ENCODE measurements at regions not wholly inside any gene's neighbourhood (a gene's known extent, or its start where the extent isn't known, plus 50 kb on each side); places are given as distances from the start of the nearest gene placed in this dataset.

DNA sequence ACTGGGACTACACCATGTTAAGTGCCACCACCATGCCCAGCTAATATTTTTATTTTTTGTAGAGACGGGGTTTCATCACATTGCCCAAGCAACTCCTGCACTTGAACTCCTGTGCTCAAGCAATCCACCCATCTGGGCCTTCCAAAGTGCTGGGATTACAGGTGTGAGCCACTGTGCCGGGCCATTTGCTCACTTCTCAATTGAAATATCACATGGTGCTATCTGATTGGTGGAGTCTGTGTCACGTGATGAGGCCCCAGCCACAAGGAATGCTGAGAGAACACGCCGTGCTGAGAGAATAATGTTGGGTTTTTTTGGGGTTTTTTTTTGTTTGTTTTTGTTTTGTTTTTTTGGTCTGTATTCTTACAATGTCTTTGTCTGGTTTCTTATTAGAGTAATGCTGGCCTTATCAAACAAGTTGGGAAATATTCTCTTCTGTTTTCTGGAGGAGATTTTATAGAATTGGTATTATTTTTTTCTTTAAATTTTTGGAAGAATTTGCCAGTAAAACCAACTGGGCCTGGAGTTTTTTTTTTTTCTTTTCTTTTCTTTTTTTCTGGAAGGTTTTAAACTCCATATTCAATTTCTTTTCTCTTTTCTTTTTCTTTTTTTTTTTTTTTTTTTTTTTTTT, 183.2 kb upstream of the KCNG1 start:
- H3K4me3 ChIP-seq (ENCODE audit: low read depth, low read length) = no peak overlapping the region
- DNase-seq (ENCODE audit: low read depth) = no peak
- TF ChIP-seq, protein P1, sequence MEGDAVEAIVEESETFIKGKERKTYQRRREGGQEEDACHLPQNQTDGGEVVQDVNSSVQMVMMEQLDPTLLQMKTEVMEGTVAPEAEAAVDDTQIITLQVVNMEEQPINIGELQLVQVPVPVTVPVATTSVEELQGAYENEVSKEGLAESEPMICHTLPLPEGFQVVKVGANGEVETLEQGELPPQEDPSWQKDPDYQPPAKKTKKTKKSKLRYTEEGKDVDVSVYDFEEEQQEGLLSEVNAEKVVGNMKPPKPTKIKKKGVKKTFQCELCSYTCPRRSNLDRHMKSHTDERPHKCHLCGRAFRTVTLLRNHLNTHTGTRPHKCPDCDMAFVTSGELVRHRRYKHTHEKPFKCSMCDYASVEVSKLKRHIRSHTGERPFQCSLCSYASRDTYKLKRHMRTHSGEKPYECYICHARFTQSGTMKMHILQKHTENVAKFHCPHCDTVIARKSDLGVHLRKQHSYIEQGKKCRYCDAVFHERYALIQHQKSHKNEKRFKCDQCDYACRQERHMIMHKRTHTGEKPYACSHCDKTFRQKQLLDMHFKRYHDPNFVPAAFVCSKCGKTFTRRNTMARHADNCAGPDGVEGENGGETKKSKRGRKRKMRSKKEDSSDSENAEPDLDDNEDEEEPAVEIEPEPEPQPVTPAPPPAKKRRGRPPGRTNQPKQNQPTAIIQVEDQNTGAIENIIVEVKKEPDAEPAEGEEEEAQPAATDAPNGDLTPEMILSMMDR (IDR thresholded peaks at IDR 0.05; ENCODE audit: insufficient read depth, low read length) = no peak

DNA sequence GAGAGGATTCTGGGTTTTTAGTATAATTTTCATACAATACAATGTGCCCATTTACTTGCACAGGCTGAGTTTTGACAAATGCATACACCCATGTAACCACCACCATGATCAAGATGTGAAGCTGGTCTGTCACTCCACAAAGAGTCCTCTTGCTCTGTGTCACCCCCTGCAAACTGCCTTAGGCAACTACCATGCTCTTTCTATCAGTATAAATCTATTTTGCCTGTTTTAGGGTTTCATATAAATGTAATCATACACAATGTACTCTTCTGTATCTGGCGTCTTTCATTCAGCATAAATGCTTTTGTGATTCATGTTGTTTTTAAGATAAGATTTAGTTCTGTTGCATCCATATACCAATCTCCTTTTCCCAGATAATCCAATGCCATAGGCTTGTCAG, 181.9 kb upstream of the KCNG1 start:
- H3K4me3 ChIP-seq (ENCODE audit: low read depth, low read length) = no peak overlapping the region
- no peak for DNase-seq (ENCODE audit: low read depth)
- TF ChIP-seq, protein P1 (IDR thresholded peaks at IDR 0.05; ENCODE audit: insufficient read depth, low read length) = no peak

DNA sequence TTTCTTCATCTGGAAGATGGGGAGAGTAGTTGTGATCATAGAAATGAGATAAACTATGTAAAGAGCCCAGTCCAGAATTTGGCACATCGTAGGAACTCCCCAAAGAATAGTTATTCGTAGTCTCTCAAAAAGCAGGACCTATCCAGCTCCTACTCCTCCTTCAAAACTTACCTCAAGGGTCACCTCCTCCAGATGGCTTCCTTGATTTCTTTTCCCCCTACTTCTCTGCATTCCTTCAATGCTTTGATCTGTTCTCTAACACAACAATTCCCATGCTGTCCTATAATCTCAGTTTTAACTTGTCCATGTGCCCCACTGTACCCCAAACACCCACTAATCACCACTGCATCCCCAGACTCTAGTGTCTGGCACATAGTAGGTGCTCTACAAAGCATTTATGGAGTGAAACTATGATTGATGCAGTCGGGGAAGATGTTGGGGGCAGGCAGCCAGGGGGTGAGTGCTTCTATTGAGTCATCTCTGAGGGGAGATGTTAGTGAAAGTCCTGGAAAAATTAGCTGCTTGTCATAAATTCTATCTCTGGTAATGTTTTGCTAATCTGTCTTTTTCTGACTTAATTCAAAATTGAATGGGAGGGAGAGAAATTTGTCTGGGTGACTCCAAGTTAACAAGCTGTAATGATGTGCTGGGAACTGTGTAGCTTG, 181.3 kb upstream of the KCNG1 start:
- H3K4me3 ChIP-seq (ENCODE audit: low read depth, low read length) = no peak overlapping the region
- TF ChIP-seq, protein P1 (IDR thresholded peaks at IDR 0.05; ENCODE audit: insufficient read depth, low read length) = no peak
- no peak for DNase-seq (ENCODE audit: low read depth)

DNA sequence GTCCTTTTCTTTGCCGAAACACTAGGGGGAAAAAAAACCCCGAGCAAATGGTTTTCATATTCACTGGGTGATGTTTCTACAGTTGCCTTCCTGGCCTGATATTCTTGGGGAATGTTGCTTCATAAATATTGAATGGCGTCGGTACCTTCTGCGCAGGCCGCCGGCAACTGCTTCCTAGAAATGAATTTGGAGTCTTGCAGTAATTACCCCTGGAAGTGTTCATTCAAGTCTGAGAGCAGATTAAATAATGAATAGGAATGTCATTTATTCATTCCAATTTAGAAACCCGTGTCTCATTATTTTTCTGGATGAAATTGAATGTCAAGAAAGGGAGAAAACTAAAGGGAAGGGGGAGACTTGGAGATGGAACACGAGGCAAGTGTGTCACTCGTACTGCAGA, 179.4 kb upstream of the KCNG1 start:
- TF ChIP-seq, protein P1 (IDR thresholded peaks at IDR 0.05; ENCODE audit: insufficient read depth, low read length) = no peak
- no peak overlapping the region for H3K4me3 ChIP-seq (ENCODE audit: low read depth, low read length)
- DNase-seq (ENCODE audit: low read depth) = no peak

DNA sequence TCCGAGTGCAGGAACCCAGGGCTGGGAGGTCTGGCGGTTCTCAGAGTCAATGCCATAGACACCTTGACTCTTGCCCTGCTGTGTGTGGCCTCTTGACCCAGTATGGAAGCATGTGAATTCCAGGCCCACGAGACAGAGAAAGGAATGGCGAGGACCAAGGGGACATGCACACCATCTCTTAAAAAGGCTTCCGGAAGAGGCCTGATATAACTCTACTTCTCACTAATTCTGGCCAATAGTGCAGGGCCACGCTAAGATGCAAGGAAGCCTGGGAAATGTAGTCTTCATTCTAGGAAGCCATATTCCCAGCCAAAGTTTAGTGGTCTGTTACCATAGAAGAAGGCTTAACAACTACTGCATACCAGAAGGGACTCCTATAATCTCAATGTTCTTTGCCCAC, 177.0 kb upstream of the KCNG1 start:
- TF ChIP-seq, protein P1 (IDR thresholded peaks at IDR 0.05; ENCODE audit: insufficient read depth, low read length) = no peak
- no peak for DNase-seq (ENCODE audit: low read depth)
- H3K4me3 ChIP-seq (ENCODE audit: low read depth, low read length) = no peak overlapping the region

DNA sequence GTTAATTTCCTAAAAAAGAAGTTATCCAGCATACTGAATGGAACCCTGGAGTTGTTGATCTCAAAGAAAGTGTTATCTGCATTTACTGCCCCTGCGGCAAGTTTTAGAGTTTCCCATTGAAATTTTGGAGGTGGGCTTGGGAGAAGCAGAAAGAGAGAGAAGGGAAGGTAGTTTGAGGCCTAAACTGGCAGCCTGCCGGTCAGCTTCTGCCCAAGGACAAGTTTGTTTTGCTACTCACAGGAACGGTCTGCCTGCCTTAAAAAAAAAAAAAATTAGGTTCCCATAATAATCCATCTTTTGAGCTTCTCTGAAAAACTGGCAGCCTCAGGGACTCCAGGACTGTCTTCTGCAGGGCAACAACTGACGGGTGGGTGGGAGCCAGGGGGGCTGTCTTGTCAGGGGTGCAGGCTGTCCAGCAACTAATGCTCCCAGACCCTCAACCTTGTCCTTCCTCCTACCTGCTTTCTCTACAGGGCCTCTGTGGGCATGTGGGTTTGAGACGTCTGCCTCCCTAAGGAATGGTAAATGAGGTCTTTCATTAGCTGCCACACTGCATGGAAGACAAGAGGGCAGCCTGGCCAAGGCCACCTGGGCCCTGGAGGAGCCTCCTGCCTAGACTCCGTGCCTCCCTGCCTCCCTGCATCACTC, 176.1 kb upstream of the KCNG1 start:
- TF ChIP-seq, protein P1 (IDR thresholded peaks at IDR 0.05; ENCODE audit: insufficient read depth, low read length) = no peak

More for the DNA sequence above, 176.1 kb upstream of the KCNG1 start:
- no peak overlapping the region for H3K4me3 ChIP-seq (ENCODE audit: low read depth, low read length)
- DNase-seq (ENCODE audit: low read depth) = no peak
